ENCODE measurements at regions not wholly inside any gene's neighbourhood (a gene's known extent, or its start where the extent isn't known, plus 50 kb on each side); places are given as distances from the start of the nearest gene placed in this dataset.
"Not testable (repeated sequence)": the region's sequence is repeated elsewhere in the genome, so short reads cannot be mapped to it uniquely, and the experiment has no call there.

GRCh38 chr13:111064661-111065060 is 50.4 kb upstream of the ARHGEF7 start:
- DNase-seq, result no peak

GRCh38 chr13:111062966-111063365 is 52.1 kb upstream of the ARHGEF7 start:
- no peak for DNase-seq

- DNase-seq, result no peak
Measured at GRCh38 chr13:111062305-111062704, 52.8 kb upstream of the ARHGEF7 start.

GRCh38 chr13:111061358-111062045 is 53.6 kb upstream of the ARHGEF7 start:
- DNase-seq, result no peak

- no peak for DNase-seq
Measured at GRCh38 chr13:111060237-111060919, 54.7 kb upstream of the ARHGEF7 start.

GRCh38 chr13:111058796-111059506 is 56.2 kb upstream of the ARHGEF7 start:
- no peak for DNase-seq

GRCh38 chr13:111058339-111058738 is 56.8 kb upstream of the ARHGEF7 start:
- not testable (repeated sequence) for DNase-seq

- DNase-seq, result not testable (repeated sequence)
Measured at GRCh38 chr13:111051726-111052232, 63.3 kb upstream of the ARHGEF7 start.

- no peak for DNase-seq
Measured at GRCh38 chr13:111051041-111051725, 63.9 kb upstream of the ARHGEF7 start.

GRCh38 chr13:111050539-111050879 is 64.6 kb upstream of the ARHGEF7 start:
- DNase-seq, result no peak

- no peak for DNase-seq
Measured at GRCh38 chr13:111049791-111050538, 65.1 kb upstream of the ARHGEF7 start.

GRCh38 chr13:111048387-111048786 is 66.7 kb upstream of the ARHGEF7 start:
- no peak for DNase-seq

- no peak for DNase-seq
Measured at GRCh38 chr13:111047326-111047725, 67.8 kb upstream of the ARHGEF7 start.

GRCh38 chr13:111046590-111047141 is 68.4 kb upstream of the ARHGEF7 start:
- no peak for DNase-seq

- no peak for DNase-seq
Measured at GRCh38 chr13:111045170-111045569, 69.9 kb upstream of the ARHGEF7 start.

GRCh38 chr13:111044087-111044830 is 70.9 kb upstream of the ARHGEF7 start:
- no peak for DNase-seq

GRCh38 chr13:111043575-111043982 is 71.5 kb upstream of the ARHGEF7 start:
- no peak for DNase-seq

GRCh38 chr13:111042661-111043226 is 72.4 kb upstream of the ARHGEF7 start:
- DNase-seq, result no peak

- DNase-seq, result no peak
Measured at GRCh38 chr13:111040830-111041229, 74.3 kb upstream of the ARHGEF7 start.

GRCh38 chr13:111039735-111040134 is 75.4 kb upstream of the ARHGEF7 start:
- no peak for DNase-seq

- DNase-seq, result no peak
Measured at GRCh38 chr13:111038887-111039286, 76.2 kb upstream of the ARHGEF7 start.

All from CD4-positive, alpha-beta T cell treated with Interferon gamma for 1 hour (primary cell).